Coronary artery (tissue), 2 donors: ENCODE measurements at regions not wholly inside any gene's neighbourhood (a gene's known extent, or its start where the extent isn't known, plus 50 kb on each side); places are given as distances from the start of the nearest gene placed in this dataset.

ENCODE experiments used
- DNase-seq: peaks from one replicate; pipeline ENCODE4 v3.0.0-alpha.2; 2017; ENCODE audit warnings: low spot score
- H3K27ac ChIP-seq, 2 donors: fragments of 200-600 bp; sonication (generic); one replicate each; pipeline ENCODE4 v1.5.1; 2016 to 2019
- H3K4me3 ChIP-seq: fragments of 200-600 bp; sonication (generic); 2 replicates; pipeline ENCODE4 v1.5.1; 2016; ENCODE audit warnings: mild to moderate bottlenecking, moderate library complexity
- TF ChIP-seq, protein P1 (sequence below): fragments of 200-600 bp; sonication (generic); IDR thresholded peaks from one replicate; pipeline ENCODE4 v1.5.1; 2019; ENCODE audit warnings: antibody characterized with exemption

DNA sequence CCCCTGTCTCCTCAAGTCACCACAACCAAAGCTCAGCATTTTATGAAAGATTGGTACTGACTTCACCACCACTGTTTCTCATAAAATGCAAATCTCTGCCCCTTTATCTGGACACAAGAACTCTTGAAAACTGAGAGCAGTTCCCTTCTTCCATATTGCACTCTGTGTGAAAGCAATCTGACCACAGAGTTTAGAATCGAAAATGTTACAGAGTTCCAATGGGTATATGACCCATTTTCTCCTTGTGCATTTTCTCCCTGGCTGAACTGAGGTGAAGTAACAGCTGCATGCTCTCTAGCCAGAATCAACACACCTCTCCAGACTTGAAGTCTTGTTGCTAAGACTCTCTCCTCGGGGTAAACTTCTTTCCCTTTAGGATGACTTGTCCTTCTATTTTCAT lies 111.0 kb upstream of the PLCXD3 start:
- TF ChIP-seq, protein P1, sequence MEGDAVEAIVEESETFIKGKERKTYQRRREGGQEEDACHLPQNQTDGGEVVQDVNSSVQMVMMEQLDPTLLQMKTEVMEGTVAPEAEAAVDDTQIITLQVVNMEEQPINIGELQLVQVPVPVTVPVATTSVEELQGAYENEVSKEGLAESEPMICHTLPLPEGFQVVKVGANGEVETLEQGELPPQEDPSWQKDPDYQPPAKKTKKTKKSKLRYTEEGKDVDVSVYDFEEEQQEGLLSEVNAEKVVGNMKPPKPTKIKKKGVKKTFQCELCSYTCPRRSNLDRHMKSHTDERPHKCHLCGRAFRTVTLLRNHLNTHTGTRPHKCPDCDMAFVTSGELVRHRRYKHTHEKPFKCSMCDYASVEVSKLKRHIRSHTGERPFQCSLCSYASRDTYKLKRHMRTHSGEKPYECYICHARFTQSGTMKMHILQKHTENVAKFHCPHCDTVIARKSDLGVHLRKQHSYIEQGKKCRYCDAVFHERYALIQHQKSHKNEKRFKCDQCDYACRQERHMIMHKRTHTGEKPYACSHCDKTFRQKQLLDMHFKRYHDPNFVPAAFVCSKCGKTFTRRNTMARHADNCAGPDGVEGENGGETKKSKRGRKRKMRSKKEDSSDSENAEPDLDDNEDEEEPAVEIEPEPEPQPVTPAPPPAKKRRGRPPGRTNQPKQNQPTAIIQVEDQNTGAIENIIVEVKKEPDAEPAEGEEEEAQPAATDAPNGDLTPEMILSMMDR = no peak
- no peak overlapping the region for H3K4me3 ChIP-seq
- DNase-seq = no peak
- no peak overlapping the region for H3K27ac ChIP-seq

DNA sequence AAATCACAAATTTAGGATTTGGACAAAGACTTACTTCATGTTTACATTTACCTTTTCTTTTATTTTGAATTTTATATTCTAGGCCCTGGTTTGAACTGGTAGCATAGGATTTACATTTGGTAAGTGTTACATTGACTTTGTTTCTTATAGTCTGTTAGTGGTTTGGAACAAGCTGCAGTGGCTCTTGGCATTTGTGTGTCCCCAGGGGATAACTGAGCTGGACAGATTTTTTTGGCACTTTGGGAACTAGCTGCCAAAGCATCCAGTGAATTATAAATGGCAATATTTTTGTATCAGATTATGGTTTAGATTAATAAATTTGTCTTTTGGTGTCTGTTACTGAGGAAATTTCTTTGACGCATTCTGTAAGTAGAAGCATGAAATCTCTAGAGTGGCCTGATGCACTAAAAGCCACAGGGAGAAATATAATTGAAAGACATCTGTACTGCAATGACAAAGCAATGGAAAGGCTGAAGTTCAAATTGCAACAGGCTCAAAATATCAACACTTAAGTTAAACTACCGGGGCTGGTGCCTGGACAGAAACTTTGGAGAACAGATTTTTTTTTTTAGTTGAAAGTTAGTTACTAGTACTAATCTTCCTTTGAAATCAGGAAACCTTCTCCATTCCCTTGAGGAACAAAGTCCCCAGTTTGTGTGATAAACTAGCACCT lies 107.6 kb upstream of the PLCXD3 start:
- Histone ChIP-seq H3K4me3 (no peak overlapping the region), H3K27ac (no peak overlapping the region)
- TF ChIP-seq, protein P1 = no peak
- DNase-seq = no peak

DNA sequence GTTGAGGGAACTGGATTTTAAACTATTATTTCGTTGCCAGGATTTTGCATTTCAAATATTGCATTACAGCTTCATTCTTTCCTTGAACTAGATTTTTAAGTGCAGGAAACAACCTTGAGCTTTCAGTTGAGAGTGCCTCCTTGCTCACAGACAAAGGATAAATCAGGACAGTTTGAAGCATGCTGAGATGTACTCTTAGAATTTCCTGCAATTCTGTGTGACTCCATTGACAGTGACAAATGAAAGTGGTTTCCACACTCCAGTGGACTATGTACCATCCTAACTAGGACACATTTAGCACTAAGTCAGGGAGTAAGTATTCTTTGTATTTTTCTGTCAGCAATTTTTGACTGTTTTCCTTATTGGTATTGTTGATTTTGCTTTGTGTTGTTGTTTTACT lies 100.0 kb upstream of the PLCXD3 start:
- H3K4me3 ChIP-seq = no peak overlapping the region
- DNase-seq = no peak
- TF ChIP-seq, protein P1 = no peak
- no peak overlapping the region for H3K27ac ChIP-seq

DNA sequence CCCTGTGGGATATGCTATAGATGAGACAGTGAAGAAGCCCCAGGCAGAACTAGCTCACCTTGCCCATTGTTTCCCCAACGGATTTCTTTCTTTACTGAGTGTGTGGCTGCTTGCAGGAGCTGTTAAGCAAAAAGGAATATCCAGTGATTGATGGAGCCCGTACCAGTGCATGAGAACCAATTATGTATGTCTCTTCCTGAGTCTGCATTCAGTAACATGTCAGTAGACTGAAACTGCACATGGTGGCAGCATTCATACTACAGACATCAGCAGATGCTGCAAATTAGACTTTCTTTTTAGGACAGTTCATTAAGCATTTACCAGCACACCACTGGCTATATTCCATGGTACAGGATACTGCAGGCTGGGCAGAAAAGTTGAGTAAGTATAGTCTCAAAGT lies 90.3 kb upstream of the PLCXD3 start:
- TF ChIP-seq, protein P1 = no peak
- Histone ChIP-seq H3K27ac (no peak overlapping the region), H3K4me3 (no peak overlapping the region)
- DNase-seq = no peak

DNA sequence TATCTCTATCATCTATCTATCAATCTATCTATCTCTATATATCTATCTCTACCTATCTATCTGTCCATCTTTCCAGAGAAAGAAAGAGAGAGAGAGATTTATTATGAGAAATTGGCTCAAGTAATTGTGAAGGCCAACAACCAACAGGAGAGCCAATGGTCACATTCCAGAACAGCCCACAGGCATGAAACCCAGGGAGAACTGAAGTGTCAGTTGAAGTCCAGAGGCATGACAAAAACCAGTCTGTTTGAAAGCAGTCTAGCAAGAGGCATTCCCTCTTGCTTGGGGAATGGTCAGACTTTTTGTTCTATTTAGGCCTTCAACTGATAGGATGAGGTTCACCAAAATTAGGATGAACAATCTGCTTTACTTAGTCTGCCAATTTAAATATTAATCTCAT lies 87.6 kb upstream of the PLCXD3 start:
- Histone ChIP-seq H3K27ac (peak overlapping the region in 1 of 2 donors; percentile 56), H3K4me3 (no peak overlapping the region)
- TF ChIP-seq, protein P1 = no peak
- no peak for DNase-seq

DNA sequence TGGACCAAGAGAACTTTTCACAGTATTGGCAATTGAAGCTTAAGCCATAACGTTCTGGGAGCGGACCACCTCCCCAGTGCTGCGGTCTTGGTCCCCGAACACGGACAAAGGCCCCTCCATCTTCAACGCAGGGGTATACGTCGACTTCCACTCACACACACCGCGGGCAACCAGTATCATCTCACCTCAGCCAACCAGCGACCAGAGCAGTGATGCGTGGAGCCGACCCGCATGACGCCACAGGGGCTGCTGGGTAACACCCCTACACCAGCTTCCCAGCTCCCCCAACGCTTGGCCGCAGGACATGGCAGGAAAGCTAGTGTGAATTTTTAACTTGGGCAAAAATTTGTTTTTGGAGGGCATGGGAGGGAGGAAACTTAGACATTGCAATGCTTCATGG lies 77.3 kb upstream of the PLCXD3 start:
- no peak for DNase-seq
- Histone ChIP-seq H3K4me3 (no peak overlapping the region), H3K27ac (no peak overlapping the region)
- TF ChIP-seq, protein P1 = no peak

DNA sequence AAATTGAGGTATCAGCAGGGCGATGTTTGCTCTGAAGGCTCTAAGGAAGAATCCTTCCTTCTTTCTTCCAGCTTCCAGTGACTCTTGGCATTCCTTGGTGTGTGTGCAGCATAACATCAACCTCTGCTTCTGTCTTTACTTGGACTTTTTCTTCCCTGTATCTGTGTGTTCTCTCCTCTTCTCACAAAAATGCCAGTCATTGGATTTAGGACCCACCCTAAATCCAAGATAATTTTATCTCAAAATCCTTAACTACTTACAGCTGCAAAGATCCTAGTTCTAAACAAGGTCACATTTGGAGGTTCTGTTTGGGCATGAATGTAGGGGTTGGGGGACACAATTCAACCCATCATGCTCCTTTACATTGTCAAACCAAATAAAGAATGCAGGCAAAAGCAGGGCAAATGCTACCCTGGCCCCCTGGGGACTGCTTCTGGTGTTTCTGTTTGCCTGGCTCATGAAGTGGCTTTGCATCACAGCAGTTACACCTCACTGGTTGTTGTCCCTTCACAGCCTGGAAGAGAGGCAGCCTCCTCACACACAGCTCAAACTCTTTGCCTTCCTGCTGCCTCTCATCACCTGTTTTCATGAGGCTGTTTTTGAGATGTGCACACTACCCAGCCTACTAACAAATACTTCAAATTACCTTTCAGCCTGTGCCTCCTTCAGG lies 64.8 kb upstream of the PLCXD3 start:
- TF ChIP-seq, protein P1 = no peak
- Histone ChIP-seq H3K4me3 (no peak overlapping the region), H3K27ac (no peak overlapping the region)
- DNase-seq = no peak
